ENCODE measurements at regions not wholly inside any gene's neighbourhood (a gene's known extent, or its start where the extent isn't known, plus 50 kb on each side); places are given as distances from the start of the nearest gene placed in this dataset.

- TF ChIP-seq CTCF (IDR thresholded peaks at IDR 0.05; ENCODE audit: borderline replicate concordance, extremely low read depth, low read length, poor library complexity, severe bottlenecking), result no peak
- no peak for TF ChIP-seq EZH2 (IDR thresholded peaks at IDR 0.05; ENCODE audit: borderline replicate concordance, low read depth, low read length, severe bottlenecking)
These were observed 272.7 kb upstream of the IRAK1BP1 start for GRCh38 chr6:78594668-78595066.

All from DND-41 (cell line).